ENCODE measurements at regions not wholly inside any gene's neighbourhood (a gene's known extent, or its start where the extent isn't known, plus 50 kb on each side); places are given as distances from the start of the nearest gene placed in this dataset.

- intact Hi-C loops (cut with DNase I), result no loop called here
- DNase-seq (ENCODE audit: low spot score), result no peak
Observed at GRCh38 chr9:81237565-81238231, 451.6 kb downstream of the TLE1 start.

GRCh38 chr9:81234924-81235610 is 454.3 kb downstream of the TLE1 start:
- intact Hi-C loops (cut with DNase I), result no loop called here
- no peak for DNase-seq (ENCODE audit: low spot score)

DNA sequence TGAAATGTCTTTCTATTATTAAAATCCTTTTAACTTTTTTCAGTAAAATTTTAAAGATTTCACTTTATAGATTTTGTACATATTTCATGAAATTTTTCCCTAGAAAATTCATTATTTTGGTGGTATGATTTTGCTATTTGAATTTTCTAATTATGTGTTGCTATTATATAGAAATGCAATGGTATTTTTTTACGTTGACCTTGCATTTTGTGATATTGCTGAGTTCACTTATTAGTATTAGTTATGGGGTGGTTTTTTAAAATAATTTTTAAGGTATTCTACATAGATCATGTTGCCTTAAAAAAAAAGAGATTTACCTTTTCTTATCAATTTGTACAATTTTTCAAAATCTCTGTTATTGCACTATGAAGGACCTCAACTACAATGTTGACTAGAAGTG is 458.3 kb downstream of the TLE1 start:
- no peak for DNase-seq (ENCODE audit: low spot score)
- intact Hi-C loops (cut with DNase I), result no loop called here

DNA sequence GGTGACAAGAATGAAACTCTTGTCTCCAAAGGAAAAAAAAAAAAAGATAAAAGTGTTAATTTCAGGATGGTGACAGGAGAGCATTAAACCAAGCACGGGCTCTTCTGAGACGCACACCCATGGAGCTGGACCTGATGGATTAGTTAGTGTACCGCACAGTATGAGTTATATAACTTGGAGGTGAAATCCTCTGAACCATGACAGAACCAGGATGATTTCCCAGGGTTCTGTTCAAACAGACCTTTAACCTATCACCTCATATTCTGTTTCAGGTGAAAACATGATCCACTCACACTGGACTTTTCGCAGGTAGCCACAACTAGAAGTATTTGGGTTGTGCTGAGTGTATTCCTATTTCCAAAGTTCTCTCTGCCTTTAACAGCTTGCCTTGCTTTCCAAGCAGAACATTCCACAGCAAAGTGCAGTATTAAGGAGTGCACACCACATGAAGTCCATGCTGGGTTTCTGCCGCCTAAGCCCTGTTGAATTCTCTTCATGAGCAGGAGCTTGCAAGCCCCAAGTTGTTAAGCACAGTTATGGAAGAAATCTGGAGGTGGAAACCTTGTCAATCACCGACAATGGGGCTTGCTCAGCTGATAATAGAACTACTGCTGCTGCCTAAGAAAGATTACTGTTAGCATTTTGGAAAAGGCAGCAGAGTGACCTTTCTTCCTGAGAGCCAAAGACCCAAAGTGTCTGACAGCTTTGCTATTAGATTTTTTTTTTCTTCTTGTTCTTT is 461.7 kb downstream of the TLE1 start:
- intact Hi-C loops (cut with DNase I), result no loop called here
- no peak for DNase-seq (ENCODE audit: low spot score)

DNA sequence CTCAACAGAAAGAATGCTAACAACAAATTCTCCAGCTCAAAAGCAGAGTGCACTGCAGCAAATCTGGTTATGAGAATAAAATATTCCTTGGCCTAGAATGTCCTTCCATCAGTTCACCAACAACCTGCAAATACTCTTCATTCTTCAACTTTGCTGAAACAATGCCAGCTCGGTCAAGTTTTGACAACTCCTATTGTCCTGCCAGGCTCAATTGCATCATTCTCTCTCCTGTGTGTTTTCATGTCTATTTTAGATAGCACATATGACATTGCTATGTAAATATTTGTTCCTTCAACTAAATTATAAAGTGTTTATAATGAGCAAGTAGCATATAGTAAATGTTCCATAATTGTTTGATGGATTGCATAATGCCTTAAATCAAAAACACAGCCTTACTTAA is 463.8 kb downstream of the TLE1 start:
- intact Hi-C loops (cut with DNase I), result no loop called here
- no peak for DNase-seq (ENCODE audit: low spot score)

GRCh38 chr9:81224166-81225081 is 464.9 kb downstream of the TLE1 start:
- no peak for DNase-seq (ENCODE audit: low spot score)
- intact Hi-C loops (cut with DNase I), result loop anchor here (1.0 kb wide), 1 partner anchor 19 kb away; no protein-coding TSS in a partner anchor

DNA sequence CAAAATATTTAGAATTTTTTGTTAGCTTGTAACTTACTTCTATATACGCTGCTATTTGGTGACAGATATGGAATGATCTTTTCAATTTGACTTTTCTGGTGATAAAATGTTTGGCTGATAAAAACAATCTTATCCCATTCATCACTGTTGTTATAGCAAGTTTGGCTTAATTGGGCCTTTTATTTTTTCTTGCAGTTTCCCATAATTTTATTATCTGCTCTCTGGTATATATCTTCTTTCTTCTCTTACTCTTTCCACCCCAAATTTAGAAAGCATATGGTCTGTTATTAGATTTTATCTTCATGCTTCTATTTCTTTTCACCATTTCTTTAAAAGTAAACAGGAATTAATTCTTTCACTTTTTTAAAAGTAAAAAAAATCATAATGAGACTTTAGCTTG is 474.4 kb downstream of the TLE1 start:
- intact Hi-C loops (cut with DNase I), result no loop called here
- DNase-seq (ENCODE audit: low spot score), result no peak

- intact Hi-C loops (cut with DNase I), result no loop called here
- DNase-seq (ENCODE audit: low spot score), result no peak
Observed at GRCh38 chr9:81213456-81213855, 475.9 kb downstream of the TLE1 start.

GRCh38 chr9:81211741-81212140 is 477.6 kb downstream of the TLE1 start:
- intact Hi-C loops (cut with DNase I), result no loop called here
- no peak for DNase-seq (ENCODE audit: low spot score)

DNA sequence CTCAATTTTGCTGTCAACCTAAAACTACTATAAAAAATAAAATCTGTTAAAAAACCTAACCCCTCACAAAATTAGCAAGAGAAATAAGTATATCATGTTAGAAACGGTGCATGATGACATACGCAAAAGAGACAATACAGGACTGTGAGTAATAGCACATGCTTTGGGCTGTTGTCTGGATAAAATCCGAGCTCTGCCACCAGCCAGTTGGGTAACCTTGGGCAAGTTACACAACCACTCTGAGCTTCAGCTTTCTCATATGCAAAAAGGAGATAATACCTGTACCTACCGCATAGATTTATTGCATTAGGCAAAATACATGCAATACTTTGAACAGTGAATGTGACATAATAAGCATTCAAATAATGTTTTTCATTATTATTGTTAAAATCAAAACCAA is 481.7 kb downstream of the TLE1 start:
- DNase-seq (ENCODE audit: low spot score), result no peak
- intact Hi-C loops (cut with DNase I), result no loop called here

DNA sequence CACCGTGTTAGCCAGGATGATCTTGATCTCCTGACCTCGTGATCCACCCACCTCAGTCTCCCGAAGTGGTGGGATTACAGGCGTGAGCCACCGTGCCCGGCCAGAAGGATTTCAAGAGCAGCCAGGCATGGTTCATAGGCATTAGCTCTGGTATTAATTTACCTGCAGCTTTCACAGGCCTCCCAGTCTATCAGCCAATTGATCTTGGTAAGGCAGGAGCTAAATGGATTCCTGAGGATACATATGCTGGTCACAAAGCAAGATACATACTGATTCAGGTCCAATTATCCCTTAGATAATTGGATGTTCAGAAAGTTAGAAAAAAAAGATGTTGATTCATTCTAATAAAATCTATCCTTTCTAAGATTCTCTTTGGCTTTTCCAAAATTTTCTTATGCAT is 487.1 kb downstream of the TLE1 start:
- DNase-seq (ENCODE audit: low spot score), result no peak
- intact Hi-C loops (cut with DNase I), result no loop called here

DNA sequence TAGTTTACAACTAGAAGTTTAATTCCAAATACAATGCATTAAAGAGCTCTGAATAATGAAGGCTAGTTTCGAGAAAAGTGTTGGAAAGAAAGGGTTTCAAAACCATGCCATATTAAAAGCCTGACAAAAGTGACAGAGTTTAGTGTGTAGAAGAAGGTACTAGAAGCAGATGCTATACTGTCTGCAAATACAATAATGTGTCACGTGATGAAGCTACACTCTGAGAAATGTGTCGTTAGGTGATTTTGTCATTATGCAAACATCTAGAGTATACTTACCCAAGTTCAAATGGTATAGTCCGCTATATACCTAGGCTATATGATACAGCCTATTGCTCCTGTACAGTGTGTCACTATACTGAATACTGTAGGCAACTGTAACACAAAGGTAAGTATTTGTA is 494.1 kb downstream of the TLE1 start:
- intact Hi-C loops (cut with DNase I), result no loop called here
- DNase-seq (ENCODE audit: low spot score), result no peak

GRCh38 chr9:81193362-81194339 is 495.7 kb downstream of the TLE1 start:
- intact Hi-C loops (cut with DNase I), result no loop called here
- DNase-seq (ENCODE audit: low spot score), result no peak

DNA sequence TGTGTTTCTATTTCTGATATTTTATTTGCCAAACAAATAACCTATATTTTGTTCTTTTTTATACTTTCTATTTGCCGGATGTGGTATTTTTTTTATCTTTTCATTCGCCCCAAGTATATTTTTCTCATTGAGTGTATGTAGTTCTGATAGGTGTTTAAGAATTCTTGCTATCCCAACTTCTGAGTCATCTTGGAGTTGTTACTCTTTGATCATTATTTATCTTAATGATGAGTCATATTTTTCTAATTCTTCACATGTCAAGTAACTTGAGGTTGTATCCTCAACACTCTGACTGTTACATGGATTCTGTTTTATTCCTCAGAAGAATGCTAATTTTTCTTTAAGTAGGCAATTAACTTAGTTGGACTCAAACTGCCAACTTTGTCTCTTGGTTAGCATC is 498.1 kb downstream of the TLE1 start:
- intact Hi-C loops (cut with DNase I), result no loop called here
- no peak for DNase-seq (ENCODE audit: low spot score)

- intact Hi-C loops (cut with DNase I), result no loop called here
- DNase-seq (ENCODE audit: low spot score), result no peak
Observed at GRCh38 chr9:81190659-81191058, 498.7 kb downstream of the TLE1 start.

- intact Hi-C loops (cut with DNase I), result no loop called here
- no peak for DNase-seq (ENCODE audit: low spot score)
Observed at GRCh38 chr9:81183761-81184160, 505.6 kb downstream of the TLE1 start.

DNA sequence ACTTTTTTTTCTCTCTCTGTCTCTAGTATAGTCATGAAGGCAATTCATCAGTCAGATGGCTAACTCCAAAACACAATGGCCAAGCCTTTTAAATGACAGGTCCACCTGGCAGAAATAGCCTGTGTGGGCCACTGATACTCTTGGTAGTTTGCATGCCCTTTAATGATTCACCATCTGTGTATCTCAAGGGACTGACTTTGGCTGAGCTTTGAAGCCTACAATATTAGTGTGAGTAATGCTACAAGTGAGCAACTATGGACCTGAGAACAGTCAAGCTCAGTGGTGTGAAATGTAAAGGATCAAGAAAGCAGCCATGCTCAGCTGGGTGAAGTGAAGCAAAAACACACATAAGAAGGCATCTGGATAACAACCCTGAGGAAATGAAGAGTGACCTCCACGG is 506.9 kb downstream of the TLE1 start:
- intact Hi-C loops (cut with DNase I), result no loop called here
- no peak for DNase-seq (ENCODE audit: low spot score)

- intact Hi-C loops (cut with DNase I), result no loop called here
- DNase-seq (ENCODE audit: low spot score), result no peak
Observed at GRCh38 chr9:81174023-81174422, 515.3 kb downstream of the TLE1 start.

- intact Hi-C loops (cut with DNase I), result no loop called here
- no peak for DNase-seq (ENCODE audit: low spot score)
Observed at GRCh38 chr9:81171689-81172088, 517.7 kb downstream of the TLE1 start.

Data from cardiac septum (tissue), 1 donor.